Esophagus squamous epithelium (tissue), 4 donors: ENCODE measurements at regions not wholly inside any gene's neighbourhood (a gene's known extent, or its start where the extent isn't known, plus 50 kb on each side); places are given as distances from the start of the nearest gene placed in this dataset.

Experiments used
- CTCF ChIP-seq, 6 experiments: fragments of 450-650 bp in 4 of 6; fragments of 200-600 bp in 2 of 6; sonication (generic) in 2 of 6; IDR thresholded peaks; one replicate each; pipeline ENCODE4 v1.5.1; 2016 to 2019; ENCODE audit warnings: antibody characterized with exemption in 6 of 6, mild to moderate bottlenecking in 4 of 6, moderate library complexity in 4 of 6
- POLR2A ChIP-seq, 4 donors: fragments of 450-650 bp; IDR thresholded peaks; one replicate each; pipeline ENCODE4 v1.6.1; 2017; ENCODE audit warnings: antibody characterized with exemption in 4 of 4, mild to moderate bottlenecking in 4 of 4, moderate library complexity in 3 of 4

- TF ChIP-seq POLR2A (IDR thresholded peaks at IDR 0.05) (no peak), CTCF (IDR thresholded peaks at IDR 0.05) (no peak)
Measured at GRCh38 chr13:86579662-86580061, 780.4 kb upstream of the SLITRK6 start.
